ENCODE measurements at regions not wholly inside any gene's neighbourhood (a gene's known extent, or its start where the extent isn't known, plus 50 kb on each side); places are given as distances from the start of the nearest gene placed in this dataset.

DNA sequence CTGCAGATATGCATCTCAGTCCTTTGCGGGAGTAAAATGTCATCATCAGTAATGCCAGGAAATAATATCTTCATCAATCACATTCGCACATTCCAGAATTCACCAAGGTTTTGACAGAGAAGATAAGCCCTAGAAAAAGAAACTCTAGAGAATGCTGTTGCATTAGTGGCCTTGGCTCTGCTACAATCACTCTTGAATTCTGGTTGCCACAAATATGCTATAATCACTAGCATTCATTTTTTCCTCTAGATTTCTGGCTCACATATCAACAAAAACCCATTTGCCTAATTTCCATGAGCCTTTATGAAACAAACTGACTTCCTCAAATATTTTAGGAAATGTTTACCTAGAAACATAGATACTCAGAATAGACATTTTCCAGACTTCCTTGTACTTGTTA lies 653.4 kb downstream of the ANXA1 start:
- no peak for DNase-seq (ENCODE audit: low read depth, low spot score)
- Histone ChIP-seq H3K27me3 (ENCODE audit: control insufficient read depth, insufficient read depth, low read length) (no peaks in the 10 kb centered on the region), H3K27ac (ENCODE audit: low read length) (no peak overlapping the region), H3K36me3 (ENCODE audit: control insufficient read depth, insufficient read depth, low read length) (no peaks in the 10 kb centered on the region), H3K9me3 (ENCODE audit: control insufficient read depth, insufficient read depth, low read length) (no peaks in the 10 kb centered on the region), H3K4me3 (ENCODE audit: low read length) (no peak overlapping the region), H3K4me1 (ENCODE audit: control insufficient read depth, insufficient read depth, low read length) (no peaks in the 10 kb centered on the region)
- WGBS (ENCODE audit: insufficient coverage, insufficient read length): no CpG with 5 or more reads among the region's 2 CpGs

DNA sequence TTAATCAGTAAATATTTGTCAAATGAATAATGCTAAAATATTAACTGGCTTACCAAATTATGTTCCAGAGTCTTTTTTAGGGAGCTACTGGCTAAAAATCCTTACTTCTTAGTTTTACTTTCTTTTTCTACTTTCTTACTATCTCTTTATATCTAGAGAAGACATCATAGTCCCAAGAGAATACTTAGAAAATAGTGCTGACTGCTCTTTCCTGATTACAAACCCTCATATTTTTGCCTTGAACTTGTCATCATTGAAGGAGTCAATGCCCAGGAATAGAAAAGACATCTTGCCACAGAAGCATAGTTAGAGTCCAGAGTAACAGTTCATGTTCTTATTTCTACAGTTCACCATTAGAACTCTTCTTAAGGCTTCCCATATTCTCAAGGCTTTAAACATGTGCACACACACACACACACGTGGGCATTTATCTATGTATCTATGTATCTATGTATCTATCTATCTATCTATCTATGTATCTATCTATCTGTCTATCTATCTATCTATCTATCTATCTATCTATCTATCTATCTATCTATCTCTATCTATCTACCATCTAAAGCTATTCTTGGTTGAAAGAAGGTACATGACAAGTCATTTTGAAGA lies 654.3 kb downstream of the ANXA1 start:
- WGBS (ENCODE audit: insufficient coverage, insufficient read length): no CpG with 5 or more reads among the region's 1 CpG
- H3K27me3 ChIP-seq (ENCODE audit: control insufficient read depth, insufficient read depth, low read length): no peaks in the 10 kb centered on the region
- no peaks in the 10 kb centered on the region for H3K9me3 ChIP-seq (ENCODE audit: control insufficient read depth, insufficient read depth, low read length)
- no peaks in the 10 kb centered on the region for H3K4me1 ChIP-seq (ENCODE audit: control insufficient read depth, insufficient read depth, low read length)
- DNase-seq (ENCODE audit: low read depth, low spot score): no peak
- no peak overlapping the region for H3K4me3 ChIP-seq (ENCODE audit: low read length)
- no peaks in the 10 kb centered on the region for H3K36me3 ChIP-seq (ENCODE audit: control insufficient read depth, insufficient read depth, low read length)
- H3K27ac ChIP-seq (ENCODE audit: low read length): no peak overlapping the region

DNA sequence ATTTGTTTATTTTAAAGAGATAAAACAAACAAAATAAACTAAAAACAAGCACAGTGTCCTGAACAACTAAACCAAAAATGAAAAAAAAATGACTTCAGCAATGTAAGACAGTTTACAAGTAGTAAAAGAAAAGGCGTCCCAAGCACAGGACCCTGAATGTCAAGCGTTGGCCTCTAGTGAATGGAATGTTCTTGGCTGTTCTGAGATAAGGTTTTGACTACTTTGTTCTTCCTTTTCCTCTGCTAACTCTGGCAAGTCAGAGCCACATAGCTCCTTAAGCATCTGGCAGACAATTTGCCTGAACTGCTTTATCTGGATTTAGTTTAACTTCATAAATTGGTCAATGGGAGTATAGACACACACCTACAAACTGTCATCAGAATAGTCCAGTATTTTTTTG lies 655.2 kb downstream of the ANXA1 start:
- Histone ChIP-seq H3K27ac (ENCODE audit: low read length) (no peak overlapping the region), H3K36me3 (ENCODE audit: control insufficient read depth, insufficient read depth, low read length) (no peaks in the 10 kb centered on the region), H3K9me3 (ENCODE audit: control insufficient read depth, insufficient read depth, low read length) (no peaks in the 10 kb centered on the region), H3K4me3 (ENCODE audit: low read length) (no peak overlapping the region), H3K27me3 (ENCODE audit: control insufficient read depth, insufficient read depth, low read length) (no peaks in the 10 kb centered on the region), H3K4me1 (ENCODE audit: control insufficient read depth, insufficient read depth, low read length) (no peaks in the 10 kb centered on the region)
- DNase-seq (ENCODE audit: low read depth, low spot score): no peak
- whole genome bisulfite sequencing (ENCODE audit: insufficient coverage, insufficient read length): no CpG with 5 or more reads among the region's 2 CpGs

DNA sequence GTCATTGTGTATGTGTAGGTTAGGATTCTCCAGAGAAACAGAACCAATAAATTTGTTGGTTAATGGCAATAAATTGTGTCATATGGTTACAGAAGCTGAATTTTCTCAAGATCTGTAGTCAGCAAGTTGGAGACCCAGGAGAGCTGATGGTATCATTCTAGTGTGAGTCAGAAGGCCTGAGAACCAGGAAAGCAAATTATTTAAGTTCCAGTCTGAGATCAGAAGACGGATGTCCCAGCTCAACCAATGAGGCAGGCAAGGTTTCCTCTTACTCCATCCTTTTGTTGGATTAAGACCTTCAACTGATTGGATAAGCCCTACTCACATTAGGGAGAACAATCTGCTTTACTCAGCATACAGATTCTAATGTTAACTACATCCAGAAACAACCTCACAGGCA lies 656.3 kb downstream of the ANXA1 start:
- no peaks in the 10 kb centered on the region for H3K9me3 ChIP-seq (ENCODE audit: control insufficient read depth, insufficient read depth, low read length)
- H3K4me1 ChIP-seq (ENCODE audit: control insufficient read depth, insufficient read depth, low read length): no peaks in the 10 kb centered on the region
- H3K4me3 ChIP-seq (ENCODE audit: low read length): no peak overlapping the region

DNA sequence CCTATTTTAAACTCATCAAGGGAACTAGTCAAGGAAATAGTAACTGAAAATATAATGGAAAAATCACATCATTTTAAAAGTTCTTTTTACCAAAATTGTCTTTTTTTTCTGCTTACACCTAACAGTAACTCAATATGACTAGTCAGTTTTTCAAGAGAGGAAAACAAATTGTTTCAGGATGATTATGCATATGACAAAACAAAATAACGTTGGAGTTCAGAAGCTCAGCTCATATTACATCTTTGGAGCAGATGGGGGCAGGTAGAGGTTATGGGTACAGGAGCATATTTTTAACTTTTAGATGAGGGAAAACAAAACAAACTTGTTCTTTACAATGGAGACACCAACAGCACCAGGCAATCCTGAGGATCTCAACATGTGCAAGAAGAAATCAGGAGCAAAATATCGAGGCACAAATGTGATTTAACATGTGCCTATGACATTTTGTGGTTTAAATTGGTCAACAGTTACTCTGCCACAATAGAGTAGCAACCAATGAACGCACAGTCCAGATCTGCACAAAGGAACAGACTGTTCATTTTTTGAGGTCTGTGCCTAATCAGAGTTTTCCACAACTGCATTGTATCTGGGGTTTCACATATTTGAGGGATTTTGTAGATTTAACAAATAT lies 659.0 kb downstream of the ANXA1 start:
- no CpG with 5 or more reads among the region's 3 CpGs for WGBS (ENCODE audit: insufficient coverage, insufficient read length)
- no peaks in the 10 kb centered on the region for H3K9me3 ChIP-seq (ENCODE audit: control insufficient read depth, insufficient read depth, low read length)
- no peaks in the 10 kb centered on the region for H3K4me1 ChIP-seq (ENCODE audit: control insufficient read depth, insufficient read depth, low read length)
- DNase-seq (ENCODE audit: low read depth, low spot score): no peak
- H3K4me3 ChIP-seq (ENCODE audit: low read length): no peak overlapping the region
- no peaks in the 10 kb centered on the region for H3K36me3 ChIP-seq (ENCODE audit: control insufficient read depth, insufficient read depth, low read length)
- no peak overlapping the region for H3K27ac ChIP-seq (ENCODE audit: low read length)
- H3K27me3 ChIP-seq (ENCODE audit: control insufficient read depth, insufficient read depth, low read length): no peaks in the 10 kb centered on the region

More for the DNA sequence above, 656.3 kb downstream of the ANXA1 start:
- Histone ChIP-seq H3K27me3 (ENCODE audit: control insufficient read depth, insufficient read depth, low read length) (no peaks in the 10 kb centered on the region), H3K27ac (ENCODE audit: low read length) (no peak overlapping the region), H3K36me3 (ENCODE audit: control insufficient read depth, insufficient read depth, low read length) (no peaks in the 10 kb centered on the region)
- DNase-seq (ENCODE audit: low read depth, low spot score): no peak
- no CpG with 5 or more reads among the region's 1 CpG for WGBS (ENCODE audit: insufficient coverage, insufficient read length)

DNA sequence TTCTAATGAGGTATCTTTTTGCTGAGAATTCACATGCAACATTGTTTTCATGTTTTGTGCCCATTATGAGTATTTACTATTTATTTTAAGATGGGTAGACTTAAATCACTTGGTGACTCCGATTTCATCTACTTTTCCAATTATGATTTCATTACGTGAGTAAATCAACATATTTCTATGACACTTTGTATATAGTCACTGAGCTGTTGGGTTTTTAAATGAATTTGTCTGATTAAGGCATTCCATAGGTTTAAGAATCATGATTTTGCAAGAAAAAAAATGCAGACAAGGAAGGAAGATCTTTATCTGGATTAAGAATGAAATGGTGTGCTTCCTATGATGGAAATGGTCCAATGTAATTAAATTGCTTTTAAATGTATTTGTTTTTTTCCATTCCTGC lies 661.9 kb downstream of the ANXA1 start:
- Histone ChIP-seq H3K4me1 (ENCODE audit: control insufficient read depth, insufficient read depth, low read length) (no peaks in the 10 kb centered on the region), H3K27ac (ENCODE audit: low read length) (no peak overlapping the region), H3K4me3 (ENCODE audit: low read length) (no peak overlapping the region), H3K36me3 (ENCODE audit: control insufficient read depth, insufficient read depth, low read length) (no peaks in the 10 kb centered on the region), H3K9me3 (ENCODE audit: control insufficient read depth, insufficient read depth, low read length) (no peaks in the 10 kb centered on the region), H3K27me3 (ENCODE audit: control insufficient read depth, insufficient read depth, low read length) (no peaks in the 10 kb centered on the region)
- no CpG with 5 or more reads among the region's 2 CpGs for WGBS (ENCODE audit: insufficient coverage, insufficient read length)
- no peak for DNase-seq (ENCODE audit: low read depth, low spot score)

DNA sequence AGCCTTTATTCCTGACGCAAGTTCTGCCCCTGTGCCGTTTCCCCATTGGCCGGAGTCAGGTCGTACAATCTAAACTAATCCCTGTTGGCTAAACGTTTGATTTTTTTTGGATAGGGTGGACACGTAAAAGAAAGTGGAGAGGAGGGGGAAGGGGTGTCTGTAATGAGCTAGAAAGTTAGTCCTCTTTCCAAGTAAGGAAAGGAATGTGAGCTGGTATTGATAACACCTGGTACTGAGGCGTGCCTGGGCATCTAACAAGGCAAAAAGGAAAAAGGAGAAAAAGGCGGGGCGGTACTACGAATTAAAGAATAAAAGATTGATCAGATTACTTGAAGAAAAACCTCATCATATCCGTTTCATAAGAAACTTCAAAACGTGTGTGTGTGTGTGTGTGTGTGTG lies 665.2 kb downstream of the ANXA1 start:
- WGBS (ENCODE audit: insufficient coverage, insufficient read length): no CpG with 5 or more reads among the region's 12 CpGs
- Histone ChIP-seq H3K27ac (ENCODE audit: low read length) (no peak overlapping the region), H3K4me3 (ENCODE audit: low read length) (no peak overlapping the region), H3K9me3 (ENCODE audit: control insufficient read depth, insufficient read depth, low read length) (no peaks in the 10 kb centered on the region), H3K4me1 (ENCODE audit: control insufficient read depth, insufficient read depth, low read length) (no peaks in the 10 kb centered on the region), H3K27me3 (ENCODE audit: control insufficient read depth, insufficient read depth, low read length) (no peaks in the 10 kb centered on the region), H3K36me3 (ENCODE audit: control insufficient read depth, insufficient read depth, low read length) (no peaks in the 10 kb centered on the region)
- no peak for DNase-seq (ENCODE audit: low read depth, low spot score)

DNA sequence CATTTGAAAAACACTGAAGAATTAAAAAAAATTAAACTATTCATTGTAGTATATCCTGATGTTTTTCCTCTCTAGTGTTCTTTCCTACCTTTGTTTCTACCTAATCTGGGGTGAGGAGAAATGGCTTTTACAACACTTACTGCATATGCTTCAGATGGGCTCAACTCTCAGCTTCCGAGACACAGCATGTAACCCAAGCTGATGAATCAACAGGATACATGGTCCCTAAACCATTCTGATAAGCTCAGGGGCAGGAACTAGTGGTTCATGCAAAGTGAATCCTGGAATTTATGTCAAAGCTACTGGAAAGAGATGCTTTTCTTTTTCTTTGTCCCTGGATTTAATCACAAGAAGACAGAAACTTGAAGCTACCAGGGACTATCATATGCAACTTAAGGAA lies 672.5 kb upstream of the RORB start:
- H3K27ac ChIP-seq (ENCODE audit: low read length): no peak overlapping the region
- DNase-seq (ENCODE audit: low read depth, low spot score): peak; percentile 41
- no peak overlapping the region for H3K4me3 ChIP-seq (ENCODE audit: low read length)
- no peaks in the 10 kb centered on the region for H3K36me3 ChIP-seq (ENCODE audit: control insufficient read depth, insufficient read depth, low read length)
- H3K27me3 ChIP-seq (ENCODE audit: control insufficient read depth, insufficient read depth, low read length): no peaks in the 10 kb centered on the region
- no CpG with 5 or more reads among the region's 1 CpG for WGBS (ENCODE audit: insufficient coverage, insufficient read length)
- H3K4me1 ChIP-seq (ENCODE audit: control insufficient read depth, insufficient read depth, low read length): no peaks in the 10 kb centered on the region
- no peaks in the 10 kb centered on the region for H3K9me3 ChIP-seq (ENCODE audit: control insufficient read depth, insufficient read depth, low read length)

DNA sequence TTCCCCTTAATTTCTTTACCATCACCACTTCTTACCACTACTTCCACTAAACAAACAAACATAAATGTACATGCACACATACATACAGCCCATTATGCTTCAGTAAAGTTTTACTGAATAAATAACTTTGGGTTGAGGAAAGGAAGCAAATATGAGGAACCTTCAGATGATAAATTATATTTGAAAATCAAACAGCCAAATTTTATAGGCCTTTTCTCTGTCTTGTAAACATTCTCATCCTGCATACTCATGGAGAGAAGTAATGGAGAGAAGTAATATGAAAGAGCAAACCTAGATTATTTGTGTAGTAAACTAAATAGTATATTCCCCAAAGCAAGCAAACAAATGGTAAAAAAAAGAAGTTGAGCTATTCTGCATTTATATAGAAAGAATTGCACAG lies 658.3 kb upstream of the RORB start:
- no peaks in the 10 kb centered on the region; the same call in 1 of the 2 replicates for H3K4me1 ChIP-seq (ENCODE audit: control insufficient read depth, insufficient read depth, low read length)
- DNase-seq (ENCODE audit: low read depth, low spot score): no peak
- no peaks in the 10 kb centered on the region for H3K9me3 ChIP-seq (ENCODE audit: control insufficient read depth, insufficient read depth, low read length)
- H3K36me3 ChIP-seq (ENCODE audit: control insufficient read depth, insufficient read depth, low read length): no peaks in the 10 kb centered on the region
- H3K27me3 ChIP-seq (ENCODE audit: control insufficient read depth, insufficient read depth, low read length): no peaks in the 10 kb centered on the region
- no peak overlapping the region for H3K27ac ChIP-seq (ENCODE audit: low read length)
- H3K4me3 ChIP-seq (ENCODE audit: low read length): no peak overlapping the region

DNA sequence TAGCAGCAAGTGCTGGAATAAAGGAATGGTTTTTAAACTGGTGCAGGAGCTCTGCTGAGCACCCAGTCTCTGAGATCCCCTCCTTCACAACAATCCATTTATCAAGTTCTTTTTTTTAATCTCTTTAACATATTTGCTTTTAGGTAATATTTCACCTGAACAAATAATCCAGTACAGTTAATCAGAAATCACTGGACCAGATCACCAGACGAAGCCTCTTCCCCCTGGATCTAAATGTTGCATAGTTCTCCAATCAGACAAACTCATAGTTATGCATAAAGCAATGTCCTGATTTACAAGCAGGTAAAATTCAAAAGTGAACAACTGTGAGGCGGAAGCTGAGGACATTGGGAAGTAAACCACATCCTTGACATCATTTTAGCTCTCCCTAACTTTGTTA lies 657.7 kb upstream of the RORB start:
- no peaks in the 10 kb centered on the region; the same call in 1 of the 2 replicates for H3K4me1 ChIP-seq (ENCODE audit: control insufficient read depth, insufficient read depth, low read length)
- WGBS (ENCODE audit: insufficient coverage, insufficient read length): no CpG with 5 or more reads among the region's 2 CpGs
- no peaks in the 10 kb centered on the region for H3K9me3 ChIP-seq (ENCODE audit: control insufficient read depth, insufficient read depth, low read length)
- H3K27me3 ChIP-seq (ENCODE audit: control insufficient read depth, insufficient read depth, low read length): no peaks in the 10 kb centered on the region
- no peak for DNase-seq (ENCODE audit: low read depth, low spot score)
- no peaks in the 10 kb centered on the region for H3K36me3 ChIP-seq (ENCODE audit: control insufficient read depth, insufficient read depth, low read length)
- no peak overlapping the region for H3K27ac ChIP-seq (ENCODE audit: low read length)
- H3K4me3 ChIP-seq (ENCODE audit: low read length): no peak overlapping the region

DNA sequence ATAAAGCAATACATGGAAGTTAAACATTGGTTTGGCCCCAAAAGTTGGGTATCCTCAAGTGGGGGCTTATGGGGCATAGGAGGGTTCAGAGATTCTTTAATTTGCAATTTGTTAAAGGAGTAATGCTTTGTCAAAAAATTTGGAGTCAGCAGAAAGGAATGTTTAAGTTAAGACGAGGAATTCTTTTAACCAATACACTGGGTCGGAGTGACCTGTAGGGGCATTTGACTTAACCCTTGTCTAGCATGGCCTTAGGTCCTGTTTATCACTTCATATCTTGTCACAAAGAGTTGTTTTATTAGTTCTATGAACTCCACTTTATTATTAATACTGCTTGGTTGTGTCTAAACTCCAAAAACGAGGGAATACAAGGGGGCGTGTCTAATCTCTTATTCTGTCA lies 656.1 kb upstream of the RORB start:
- WGBS (ENCODE audit: insufficient coverage, insufficient read length): no CpG with 5 or more reads among the region's 4 CpGs
- Histone ChIP-seq H3K27me3 (ENCODE audit: control insufficient read depth, insufficient read depth, low read length) (no peaks in the 10 kb centered on the region), H3K4me1 (ENCODE audit: control insufficient read depth, insufficient read depth, low read length) (no peaks in the 10 kb centered on the region; the same call in 1 of the 2 replicates), H3K9me3 (ENCODE audit: control insufficient read depth, insufficient read depth, low read length) (no peaks in the 10 kb centered on the region), H3K36me3 (ENCODE audit: control insufficient read depth, insufficient read depth, low read length) (no peaks in the 10 kb centered on the region), H3K27ac (ENCODE audit: low read length) (no peak overlapping the region), H3K4me3 (ENCODE audit: low read length) (no peak overlapping the region)
- DNase-seq (ENCODE audit: low read depth, low spot score): no peak
